ENCODE measurements at regions not wholly inside any gene's neighbourhood (a gene's known extent, or its start where the extent isn't known, plus 50 kb on each side); places are given as distances from the start of the nearest gene placed in this dataset.

- no peak for TF ChIP-seq CTCF (IDR thresholded peaks at IDR 0.05)
- no peak for TF ChIP-seq POLR2A (IDR thresholded peaks at IDR 0.05)
Observed at GRCh38 chr15:38920966-38921365, 356.4 kb upstream of the RASGRP1 start.

Data from lower leg skin (tissue), 3 donors.